ENCODE measurements at regions not wholly inside any gene's neighbourhood (a gene's known extent, or its start where the extent isn't known, plus 50 kb on each side); places are given as distances from the start of the nearest gene placed in this dataset.

DNA sequence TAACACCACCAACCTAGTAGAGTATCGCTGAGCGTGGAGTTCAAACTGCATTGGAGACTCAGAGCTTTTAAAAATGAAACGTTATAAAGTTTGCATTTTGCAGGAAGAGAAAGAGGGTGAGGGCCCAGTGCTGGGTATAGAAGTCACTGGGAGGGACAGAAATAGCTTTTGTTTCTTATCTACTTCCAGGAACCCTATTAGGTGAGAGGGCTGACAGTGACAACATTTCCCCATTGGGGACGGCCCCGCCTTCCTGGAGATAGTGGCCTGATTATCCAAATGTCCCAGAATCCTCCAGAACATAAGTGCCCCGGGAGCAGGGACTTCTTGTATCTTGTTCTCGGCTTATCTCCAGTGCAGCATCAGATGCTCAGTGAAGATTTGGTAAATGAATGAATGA is 574.9 kb downstream of the PTPRU start:
- H3K4me2 ChIP-seq: no peak overlapping the region
- H2AFZ ChIP-seq (ENCODE audit: low read depth): no peak overlapping the region
- H3K27ac ChIP-seq: no peak overlapping the region
- H3K79me2 ChIP-seq (ENCODE audit: insufficient read depth, low read depth): no peaks in the 10 kb centered on the region
- no peaks in the 10 kb centered on the region for H4K20me1 ChIP-seq (ENCODE audit: insufficient read depth)
- TF ChIP-seq, protein P1, sequence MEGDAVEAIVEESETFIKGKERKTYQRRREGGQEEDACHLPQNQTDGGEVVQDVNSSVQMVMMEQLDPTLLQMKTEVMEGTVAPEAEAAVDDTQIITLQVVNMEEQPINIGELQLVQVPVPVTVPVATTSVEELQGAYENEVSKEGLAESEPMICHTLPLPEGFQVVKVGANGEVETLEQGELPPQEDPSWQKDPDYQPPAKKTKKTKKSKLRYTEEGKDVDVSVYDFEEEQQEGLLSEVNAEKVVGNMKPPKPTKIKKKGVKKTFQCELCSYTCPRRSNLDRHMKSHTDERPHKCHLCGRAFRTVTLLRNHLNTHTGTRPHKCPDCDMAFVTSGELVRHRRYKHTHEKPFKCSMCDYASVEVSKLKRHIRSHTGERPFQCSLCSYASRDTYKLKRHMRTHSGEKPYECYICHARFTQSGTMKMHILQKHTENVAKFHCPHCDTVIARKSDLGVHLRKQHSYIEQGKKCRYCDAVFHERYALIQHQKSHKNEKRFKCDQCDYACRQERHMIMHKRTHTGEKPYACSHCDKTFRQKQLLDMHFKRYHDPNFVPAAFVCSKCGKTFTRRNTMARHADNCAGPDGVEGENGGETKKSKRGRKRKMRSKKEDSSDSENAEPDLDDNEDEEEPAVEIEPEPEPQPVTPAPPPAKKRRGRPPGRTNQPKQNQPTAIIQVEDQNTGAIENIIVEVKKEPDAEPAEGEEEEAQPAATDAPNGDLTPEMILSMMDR (conservative IDR thresholded peaks at IDR 0.05; ENCODE audit: low read depth, low read length): no peak
- H3K36me3 ChIP-seq (ENCODE audit: insufficient read depth): no peaks in the 10 kb centered on the region
- H3K9ac ChIP-seq: no peak overlapping the region
- H3K4me1 ChIP-seq (ENCODE audit: low read depth, poor library complexity, severe bottlenecking): no peaks in the 10 kb centered on the region
- H3K4me3 ChIP-seq (IDR thresholded peaks at IDR 0.05; ENCODE audit: insufficient read depth, low read depth, low read length): no peak overlapping the region
- peaks cover 7% of the 10 kb centered on the region; the same call in 1 of the 2 replicates for H3K27me3 ChIP-seq (ENCODE audit: insufficient read depth, low read depth)

DNA sequence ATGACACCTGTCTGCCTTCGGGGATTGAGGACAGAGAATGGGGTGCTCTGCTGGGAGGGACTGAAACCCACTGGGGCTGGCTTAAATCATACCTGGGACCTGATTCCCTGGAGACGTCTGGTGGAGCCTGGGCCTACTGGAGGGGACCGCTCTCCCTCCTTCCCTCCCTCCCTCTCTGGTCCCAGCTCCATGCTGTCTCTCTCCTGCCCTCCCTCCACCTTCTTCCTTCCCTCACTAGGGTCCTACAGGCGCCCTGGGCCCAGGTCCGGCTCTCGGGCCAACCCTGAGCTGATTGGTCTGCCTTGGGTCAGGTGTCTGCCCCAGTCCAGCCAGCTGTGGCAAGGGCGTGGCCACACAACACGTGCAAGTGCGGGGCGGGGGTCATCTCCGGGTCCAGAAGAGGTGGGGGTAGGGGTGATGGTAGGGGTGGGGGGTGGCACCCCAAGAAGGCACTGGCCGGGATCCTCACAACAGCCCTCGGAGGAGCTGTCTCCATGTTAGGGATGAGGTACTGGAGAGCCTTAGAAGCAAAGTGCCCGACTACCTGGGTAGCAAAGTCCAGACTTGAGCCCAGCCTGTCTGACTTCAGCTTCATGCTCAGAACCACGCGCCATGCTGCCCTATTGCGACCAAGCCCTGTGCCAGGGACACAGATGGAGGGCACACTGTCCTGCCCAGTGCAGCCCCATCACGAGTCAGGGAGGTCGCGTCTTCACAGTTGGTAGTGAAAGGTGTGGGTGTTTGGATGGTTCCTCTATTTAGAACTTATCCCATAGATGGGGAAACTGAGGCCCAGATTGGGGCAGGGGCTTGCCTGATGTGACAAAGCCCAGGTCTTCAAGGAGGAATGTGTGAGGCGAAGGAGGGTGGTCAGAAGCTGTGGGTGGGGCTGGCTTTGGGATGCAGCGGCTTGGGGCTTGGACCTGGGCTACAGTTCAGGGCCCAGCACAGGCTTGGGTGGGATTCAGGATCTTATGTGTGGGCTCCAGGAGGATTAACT is 574.1 kb downstream of the PTPRU start:
- Histone ChIP-seq H2AFZ (ENCODE audit: low read depth) (no peak overlapping the region), H3K27ac (no peak overlapping the region), H3K9ac (no peak overlapping the region), H3K79me2 (ENCODE audit: insufficient read depth, low read depth) (no peaks in the 10 kb centered on the region), H3K27me3 (ENCODE audit: insufficient read depth, low read depth) (peaks cover 7% of the 10 kb centered on the region; the same call in 1 of the 2 replicates), H3K4me2 (no peak overlapping the region), H4K20me1 (ENCODE audit: insufficient read depth) (no peaks in the 10 kb centered on the region), H3K36me3 (ENCODE audit: insufficient read depth) (no peaks in the 10 kb centered on the region), H3K4me3 (IDR thresholded peaks at IDR 0.05; ENCODE audit: insufficient read depth, low read depth, low read length) (no peak overlapping the region), H3K4me1 (ENCODE audit: low read depth, poor library complexity, severe bottlenecking) (no peaks in the 10 kb centered on the region)
- TF ChIP-seq, protein P1 (conservative IDR thresholded peaks at IDR 0.05; ENCODE audit: low read depth, low read length): no peak

DNA sequence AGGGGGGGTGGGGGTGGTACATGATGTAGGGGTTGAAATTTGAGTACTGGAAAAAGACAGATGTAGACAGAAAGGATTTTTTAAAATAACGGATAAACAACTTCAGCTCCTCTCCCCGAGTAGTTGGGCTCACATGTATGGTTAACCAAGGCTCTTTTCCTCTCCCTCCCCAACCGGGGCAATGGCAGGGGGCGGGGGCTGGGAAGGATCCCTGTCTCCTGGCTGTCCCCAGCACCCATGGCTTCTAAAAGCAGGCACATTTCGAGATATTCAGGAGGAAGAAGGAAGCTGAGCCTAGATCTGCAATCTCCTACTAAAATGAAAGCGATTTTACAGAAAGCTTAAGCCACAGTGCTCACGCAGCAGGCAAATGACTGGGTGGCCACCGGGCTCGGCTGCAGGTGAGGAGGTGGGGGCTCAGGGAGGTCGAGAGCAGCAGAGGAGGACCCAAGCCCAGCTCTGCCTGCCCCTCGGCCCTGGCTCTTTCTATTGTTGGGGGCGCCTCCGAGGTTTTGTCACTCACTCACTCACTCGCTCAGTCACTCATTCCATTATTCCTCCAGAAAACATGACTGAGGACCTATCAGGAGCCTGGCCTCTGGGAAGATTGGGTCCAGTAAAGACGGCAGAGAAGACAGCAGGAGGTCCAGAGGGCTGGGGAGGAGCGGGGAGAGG is 573.3 kb downstream of the PTPRU start:
- no peak overlapping the region for H3K4me3 ChIP-seq (IDR thresholded peaks at IDR 0.05; ENCODE audit: insufficient read depth, low read depth, low read length)
- no peak overlapping the region for H3K4me2 ChIP-seq
- peaks cover 8% of the 10 kb centered on the region; the same call in 1 of the 2 replicates for H3K27me3 ChIP-seq (ENCODE audit: insufficient read depth, low read depth)
- H3K27ac ChIP-seq: no peak overlapping the region
- no peak overlapping the region for H2AFZ ChIP-seq (ENCODE audit: low read depth)
- H3K79me2 ChIP-seq (ENCODE audit: insufficient read depth, low read depth): no peaks in the 10 kb centered on the region
- no peaks in the 10 kb centered on the region for H3K36me3 ChIP-seq (ENCODE audit: insufficient read depth)
- H3K9ac ChIP-seq: no peak overlapping the region
- H3K4me1 ChIP-seq (ENCODE audit: low read depth, poor library complexity, severe bottlenecking): no peaks in the 10 kb centered on the region
- H4K20me1 ChIP-seq (ENCODE audit: insufficient read depth): no peaks in the 10 kb centered on the region
- TF ChIP-seq, protein P1 (conservative IDR thresholded peaks at IDR 0.05; ENCODE audit: low read depth, low read length): no peak

DNA sequence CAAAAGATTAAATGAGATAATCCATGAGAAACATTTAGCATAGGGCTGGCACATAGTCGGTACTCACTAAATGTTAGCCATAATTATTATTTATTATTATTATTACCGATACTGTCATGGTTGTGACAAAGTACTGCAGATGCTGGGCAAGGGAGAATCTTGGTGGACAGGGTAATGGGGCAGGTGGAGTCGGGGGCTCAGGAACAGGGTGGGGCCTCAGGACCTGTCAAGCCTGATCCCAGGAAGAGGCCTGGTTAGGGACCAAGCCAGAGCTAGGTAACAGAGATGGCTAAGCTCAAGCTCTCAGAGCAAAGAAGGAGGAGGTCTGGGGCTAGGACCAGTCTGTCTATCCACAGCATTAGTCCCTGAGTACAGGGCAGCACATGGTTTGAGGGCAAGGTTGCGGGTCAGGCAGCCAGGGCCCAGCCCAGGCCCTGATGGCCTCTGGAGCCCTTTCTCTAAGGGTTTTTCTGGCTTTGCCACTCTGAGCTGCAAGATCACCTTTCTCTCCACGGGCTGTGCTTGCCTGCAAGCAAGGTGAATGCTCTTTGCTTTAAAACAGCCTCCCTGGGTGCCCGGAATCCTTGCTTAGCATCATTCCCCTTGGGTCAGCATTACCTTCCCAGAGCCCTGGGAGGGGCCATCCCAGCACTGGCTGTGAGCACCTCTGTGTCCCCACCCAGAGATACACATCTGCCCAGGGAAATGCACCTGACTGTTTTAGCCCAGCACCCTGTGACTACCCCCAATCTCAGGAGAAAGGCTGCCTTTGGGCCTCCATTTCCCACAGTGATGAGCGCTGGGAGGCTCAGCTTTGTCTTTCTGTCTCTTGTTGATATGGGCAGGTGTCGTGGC is 572.0 kb downstream of the PTPRU start:
- no peaks in the 10 kb centered on the region for H4K20me1 ChIP-seq (ENCODE audit: insufficient read depth)
- no peaks in the 10 kb centered on the region for H3K36me3 ChIP-seq (ENCODE audit: insufficient read depth)
- H3K27me3 ChIP-seq (ENCODE audit: insufficient read depth, low read depth): peaks cover 10% of the 10 kb centered on the region; the same call in 1 of the 2 replicates
- no peaks in the 10 kb centered on the region for H3K4me1 ChIP-seq (ENCODE audit: low read depth, poor library complexity, severe bottlenecking)
- no peak overlapping the region for H3K4me2 ChIP-seq
- H3K4me3 ChIP-seq (IDR thresholded peaks at IDR 0.05; ENCODE audit: insufficient read depth, low read depth, low read length): no peak overlapping the region
- TF ChIP-seq, protein P1 (conservative IDR thresholded peaks at IDR 0.05; ENCODE audit: low read depth, low read length): no peak
- H3K9ac ChIP-seq: no peak overlapping the region
- H2AFZ ChIP-seq (ENCODE audit: low read depth): no peak overlapping the region
- no peak overlapping the region for H3K27ac ChIP-seq
- no peaks in the 10 kb centered on the region for H3K79me2 ChIP-seq (ENCODE audit: insufficient read depth, low read depth)

Data from KMS-11 (cell line).